SK-N-MC (cell line): ENCODE measurements at regions not wholly inside any gene's neighbourhood (a gene's known extent, or its start where the extent isn't known, plus 50 kb on each side); places are given as distances from the start of the nearest gene placed in this dataset.
"Not testable (repeated sequence)": the region's sequence is repeated elsewhere in the genome, so short reads cannot be mapped to it uniquely, and the experiment has no call there.

Experiments
- DNase-seq: peaks from one replicate; pipeline ENCODE4 v3.0.0-alpha.2; 2011; ENCODE audit warnings: low read depth, low spot score
- H3K27ac ChIP-seq: fragments of 200-600 bp; sonication (generic); 2 replicates; pipeline ENCODE4 v1.5.1; 2016; ENCODE audit warnings: mixed run types
- H3K36me3 ChIP-seq: fragments of 200-600 bp; sonication (generic); 2 replicates; pipeline ENCODE4 v1.6.1; 2017; ENCODE audit warnings: antibody characterized with exemption, low read length, mixed read lengths; ENCODE audit not compliant: insufficient read depth
- H3K4me3 ChIP-seq: fragments of 200-600 bp; sonication (generic); 2 replicates; pipeline ENCODE4 v1.5.1; 2016
- H3K9ac ChIP-seq: fragments of 200-600 bp; sonication (generic); 2 replicates; pipeline ENCODE4 v1.8.0; 2017; ENCODE audit warnings: mixed run types, mixed read lengths; ENCODE audit not compliant: insufficient read length
- H3K9me3 ChIP-seq: fragments of 200-600 bp; sonication (generic); 2 replicates; pipeline ENCODE4 v1.6.1; 2017; ENCODE audit warnings: low read depth, mild to moderate bottlenecking, antibody characterized with exemption, low read length, moderate library complexity, mixed read lengths
- EZH2 ChIP-seq: fragments of 200-600 bp; sonication (generic); IDR thresholded peaks from one replicate; pipeline ENCODE4 v1.6.1; 2017; ENCODE audit warnings: antibody characterized with exemption
- FOXP2 ChIP-seq: optimal IDR thresholded peaks from 2 replicates; pipeline ENCODE3; 2011; ENCODE audit warnings: mild to moderate bottlenecking, moderate library complexity; ENCODE audit not compliant: insufficient read depth; ENCODE audit errors: extremely low read length, control extremely low read depth
- POLR2AphosphoS5 ChIP-seq: IDR thresholded peaks from 2 replicates; pipeline ENCODE4 v1.6.1; 2012; ENCODE audit warnings: mild to moderate bottlenecking, low read depth, low read length, borderline replicate concordance

GRCh38 chr10:105592468-105592867, 951.4 kb downstream of the SORCS3 start:
- TF ChIP-seq FOXP2 (no peak), POLR2AphosphoS5 (no peak), EZH2 (no peak)
- no peaks in the 10 kb centered on the region for H3K36me3 ChIP-seq
- DNase-seq: peak; percentile 51
- H3K9me3 ChIP-seq: no peaks in the 10 kb centered on the region
- H3K9ac ChIP-seq: no peak overlapping the region
- no peak overlapping the region; the same call in 1 of the 2 replicates for H3K4me3 ChIP-seq
- H3K27ac ChIP-seq: no peak overlapping the region

- no peaks in the 10 kb centered on the region for H3K36me3 ChIP-seq
- DNase-seq: no peak
- H3K9ac ChIP-seq: no peak overlapping the region
- H3K9me3 ChIP-seq: no peaks in the 10 kb centered on the region
- H3K4me3 ChIP-seq: no peak overlapping the region
- no peak overlapping the region for H3K27ac ChIP-seq
- TF ChIP-seq FOXP2: no peak
Observed at GRCh38 chr10:105586451-105587098, 945.5 kb downstream of the SORCS3 start.

GRCh38 chr10:105585753-105586152, 944.7 kb downstream of the SORCS3 start:
- Histone ChIP-seq H3K36me3 (no peaks in the 10 kb centered on the region), H3K27ac (no peak overlapping the region), H3K9me3 (no peaks in the 10 kb centered on the region), H3K4me3 (no peak overlapping the region), H3K9ac (no peak overlapping the region)
- TF ChIP-seq EZH2 (no peak), POLR2AphosphoS5 (no peak), FOXP2 (no peak)
- no peak for DNase-seq

GRCh38 chr10:105585171-105585570, 944.1 kb downstream of the SORCS3 start:
- TF ChIP-seq EZH2 (no peak), FOXP2 (no peak), POLR2AphosphoS5 (no peak)
- H3K4me3 ChIP-seq: no peak overlapping the region
- H3K9me3 ChIP-seq: no peaks in the 10 kb centered on the region
- no peak for DNase-seq
- no peak overlapping the region for H3K27ac ChIP-seq
- no peak overlapping the region for H3K9ac ChIP-seq
- H3K36me3 ChIP-seq: no peaks in the 10 kb centered on the region

GRCh38 chr10:105579112-105579511, 938.0 kb downstream of the SORCS3 start:
- Histone ChIP-seq H3K9ac (no peak overlapping the region), H3K9me3 (no peaks in the 10 kb centered on the region), H3K36me3 (no peaks in the 10 kb centered on the region), H3K4me3 (no peak overlapping the region), H3K27ac (no peak overlapping the region)
- no peak for DNase-seq
- TF ChIP-seq FOXP2: no peak

- H3K36me3 ChIP-seq: no peaks in the 10 kb centered on the region
- H3K9ac ChIP-seq: no peak overlapping the region
- no peaks in the 10 kb centered on the region for H3K9me3 ChIP-seq
- no peak for DNase-seq
- H3K4me3 ChIP-seq: no peak overlapping the region
- TF ChIP-seq EZH2: no peak
- no peak for TF ChIP-seq POLR2AphosphoS5
- TF ChIP-seq FOXP2: no peak
- H3K27ac ChIP-seq: no peak overlapping the region
Observed at GRCh38 chr10:105577865-105578607, 936.9 kb downstream of the SORCS3 start.

GRCh38 chr10:105559333-105560097, 918.4 kb downstream of the SORCS3 start:
- Histone ChIP-seq H3K9me3 (no peaks in the 10 kb centered on the region), H3K36me3 (no peaks in the 10 kb centered on the region), H3K27ac (no peak overlapping the region), H3K4me3 (no peak overlapping the region), H3K9ac (no peak overlapping the region)
- TF ChIP-seq EZH2: no peak
- no peak for TF ChIP-seq FOXP2
- no peak for TF ChIP-seq POLR2AphosphoS5
- DNase-seq: no peak

GRCh38 chr10:105550453-105550852, 909.4 kb downstream of the SORCS3 start:
- H3K36me3 ChIP-seq, H3K9ac ChIP-seq, H3K4me3 ChIP-seq, H3K9me3 ChIP-seq, DNase-seq, H3K27ac ChIP-seq: not testable (repeated sequence)

- no peak for DNase-seq
- Histone ChIP-seq H3K4me3 (no peak overlapping the region), H3K9ac (no peak overlapping the region), H3K9me3 (no peaks in the 10 kb centered on the region), H3K36me3 (no peaks in the 10 kb centered on the region), H3K27ac (no peak overlapping the region)
- TF ChIP-seq EZH2 (no peak), POLR2AphosphoS5 (no peak), FOXP2 (no peak)
Observed at GRCh38 chr10:105549731-105550130, 908.6 kb downstream of the SORCS3 start.

GRCh38 chr10:105545101-105545500, 904.0 kb downstream of the SORCS3 start:
- Histone ChIP-seq H3K27ac (no peak overlapping the region), H3K9me3 (no peaks in the 10 kb centered on the region), H3K9ac (no peak overlapping the region), H3K36me3 (no peaks in the 10 kb centered on the region), H3K4me3 (no peak overlapping the region)
- no peak for DNase-seq
- TF ChIP-seq FOXP2 (no peak), EZH2 (no peak)
